ENCODE measurements at regions not wholly inside any gene's neighbourhood (a gene's known extent, or its start where the extent isn't known, plus 50 kb on each side); places are given as distances from the start of the nearest gene placed in this dataset.

DNA sequence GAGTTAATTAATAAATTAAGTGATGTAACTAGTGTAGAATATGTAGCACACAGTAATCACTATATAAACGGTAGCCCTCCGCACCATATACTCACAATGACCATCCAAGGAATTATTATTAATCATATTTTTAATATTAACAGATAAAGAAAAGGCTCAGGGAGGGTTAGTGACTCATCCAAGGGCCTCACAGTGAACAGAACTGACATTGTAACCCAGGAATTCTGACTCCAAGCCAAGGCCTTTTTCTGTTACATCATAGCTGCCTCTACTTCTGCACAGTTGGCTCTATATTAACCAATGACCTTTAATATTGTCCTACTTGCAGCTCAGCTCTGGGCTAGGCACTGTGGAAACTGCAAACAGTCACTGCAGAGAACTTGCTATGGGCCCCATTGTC is 117.5 kb upstream of the SIRPG start:
- H3K4me3 Mint-ChIP-seq: no peak overlapping the region
- H3K27ac Mint-ChIP-seq: no peak overlapping the region
- no peaks in the 10 kb centered on the region for H3K9me3 Mint-ChIP-seq

GRCh38 chr20:1774479-1774878 is 116.9 kb upstream of the SIRPG start:
- ATAC-seq (replicated peaks): no peak
- Mint-ChIP-seq H3K27me3 (peaks cover 3% of the 10 kb centered on the region), H3K27ac (no peak overlapping the region), H3K4me3 (no peak overlapping the region), H3K9me3 (no peaks in the 10 kb centered on the region), H3K36me3 (ENCODE audit: low read depth) (no peaks in the 10 kb centered on the region), H3K4me1 (peaks cover 12% of the 10 kb centered on the region)

More for the DNA sequence above, 117.5 kb upstream of the SIRPG start:
- Mint-ChIP-seq H3K4me1 (peaks cover 12% of the 10 kb centered on the region), H3K36me3 (ENCODE audit: low read depth) (no peaks in the 10 kb centered on the region), H3K27me3 (peaks cover 7% of the 10 kb centered on the region)
- ATAC-seq (replicated peaks): no peak

GRCh38 chr20:1773816-1774215 is 116.2 kb upstream of the SIRPG start:
- no peaks in the 10 kb centered on the region for H3K36me3 Mint-ChIP-seq (ENCODE audit: low read depth)
- ATAC-seq (replicated peaks): no peak
- peaks cover 12% of the 10 kb centered on the region for H3K4me1 Mint-ChIP-seq
- no peak overlapping the region for H3K27ac Mint-ChIP-seq
- no peaks in the 10 kb centered on the region for H3K9me3 Mint-ChIP-seq
- peaks cover 3% of the 10 kb centered on the region for H3K27me3 Mint-ChIP-seq
- H3K4me3 Mint-ChIP-seq: no peak overlapping the region

DNA sequence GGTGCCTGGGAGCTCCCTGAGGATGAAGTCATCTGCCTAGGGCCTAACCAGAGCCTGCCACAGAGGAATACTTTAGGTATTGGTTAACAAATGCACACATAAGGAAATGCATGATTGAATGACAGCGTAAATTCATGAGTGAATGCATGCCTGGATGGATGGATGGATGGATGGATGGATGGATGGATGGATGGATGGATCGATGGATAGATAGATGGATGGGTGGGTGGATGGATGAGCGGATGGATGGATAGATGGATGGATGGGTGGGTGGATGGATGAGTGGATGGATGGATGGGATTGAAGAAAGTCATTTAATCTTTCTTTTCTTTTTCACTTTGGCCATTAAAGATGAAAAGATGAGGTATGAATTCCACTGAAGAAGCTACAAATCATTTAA is 111.9 kb upstream of the SIRPG start:
- H3K27ac Mint-ChIP-seq: no peak overlapping the region
- no peak overlapping the region for H3K4me3 Mint-ChIP-seq
- no peaks in the 10 kb centered on the region for H3K9me3 Mint-ChIP-seq
- no peaks in the 10 kb centered on the region for H3K27me3 Mint-ChIP-seq
- ATAC-seq (replicated peaks): no peak
- H3K4me1 Mint-ChIP-seq: no peaks in the 10 kb centered on the region
- H3K36me3 Mint-ChIP-seq (ENCODE audit: low read depth): no peaks in the 10 kb centered on the region

DNA sequence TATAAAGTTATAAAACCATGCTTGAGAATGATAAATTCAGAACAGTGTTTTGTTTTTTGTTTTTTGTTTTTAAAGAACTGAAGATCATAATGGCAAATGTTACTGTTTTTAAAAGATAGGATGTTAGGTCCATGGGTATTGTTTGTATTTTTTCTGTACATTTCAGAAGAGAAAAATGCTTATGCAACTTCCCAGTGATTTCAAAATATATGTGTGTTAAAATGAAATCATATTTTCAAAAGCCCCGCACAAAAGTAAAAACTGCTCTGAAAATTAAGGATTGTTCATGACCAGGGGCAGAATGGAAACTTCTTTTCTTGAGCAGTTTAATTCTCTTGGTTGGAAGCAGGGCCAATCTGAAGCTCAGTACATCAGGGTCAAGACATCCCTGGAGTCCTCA is 109.2 kb upstream of the SIRPG start:
- no peak for ATAC-seq (replicated peaks)
- Mint-ChIP-seq H3K4me1 (no peaks in the 10 kb centered on the region), H3K4me3 (no peak overlapping the region), H3K27me3 (no peaks in the 10 kb centered on the region), H3K27ac (no peak overlapping the region), H3K9me3 (no peaks in the 10 kb centered on the region), H3K36me3 (ENCODE audit: low read depth) (no peaks in the 10 kb centered on the region)

DNA sequence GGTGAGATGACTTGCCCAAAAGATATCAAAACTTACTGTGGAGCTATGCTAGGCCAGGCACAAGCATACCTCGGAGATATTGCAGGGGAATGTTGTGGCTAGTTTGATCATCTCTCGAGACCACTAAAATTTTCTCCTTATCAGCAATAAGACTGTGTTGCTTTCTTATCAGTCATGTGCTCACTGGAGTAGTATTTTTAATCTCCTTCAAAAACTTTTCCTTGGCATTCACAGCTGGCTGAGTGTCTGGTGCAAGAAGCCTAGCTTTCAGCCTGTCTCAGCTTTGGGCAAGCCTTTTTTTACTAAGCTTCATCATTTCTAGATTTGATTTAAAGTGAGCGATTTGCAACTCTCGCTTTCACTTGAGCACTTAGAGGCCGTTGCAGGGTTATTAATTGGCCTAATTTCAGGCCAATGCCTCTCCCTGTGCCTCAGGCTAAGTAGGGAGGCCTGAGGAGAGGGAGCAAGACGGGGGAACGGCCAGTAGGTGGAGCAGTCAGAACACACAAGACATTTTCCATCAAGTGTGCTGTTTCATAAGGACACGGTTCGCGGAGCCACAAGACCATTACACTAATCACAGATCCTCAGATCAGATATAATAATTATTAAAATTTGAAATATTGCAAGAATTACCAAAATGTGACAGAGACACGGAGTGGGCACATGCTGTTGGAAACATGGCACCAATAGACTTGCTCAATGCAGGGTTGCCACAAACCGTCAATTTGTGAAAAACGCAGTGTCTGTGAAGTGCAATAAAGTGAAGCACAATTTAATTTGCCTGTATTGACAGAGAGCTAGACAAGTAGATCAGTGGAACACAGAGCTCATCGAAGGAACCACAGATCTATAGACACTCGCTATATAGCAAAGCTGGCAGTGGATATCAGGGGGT is 106.8 kb upstream of the SIRPG start:
- peak; percentile 85 for ATAC-seq (replicated peaks)
- Mint-ChIP-seq H3K36me3 (ENCODE audit: low read depth) (no peaks in the 10 kb centered on the region), H3K4me3 (no peak overlapping the region), H3K27ac (no peak overlapping the region), H3K4me1 (no peaks in the 10 kb centered on the region), H3K27me3 (peaks cover 5% of the 10 kb centered on the region), H3K9me3 (no peaks in the 10 kb centered on the region)

DNA sequence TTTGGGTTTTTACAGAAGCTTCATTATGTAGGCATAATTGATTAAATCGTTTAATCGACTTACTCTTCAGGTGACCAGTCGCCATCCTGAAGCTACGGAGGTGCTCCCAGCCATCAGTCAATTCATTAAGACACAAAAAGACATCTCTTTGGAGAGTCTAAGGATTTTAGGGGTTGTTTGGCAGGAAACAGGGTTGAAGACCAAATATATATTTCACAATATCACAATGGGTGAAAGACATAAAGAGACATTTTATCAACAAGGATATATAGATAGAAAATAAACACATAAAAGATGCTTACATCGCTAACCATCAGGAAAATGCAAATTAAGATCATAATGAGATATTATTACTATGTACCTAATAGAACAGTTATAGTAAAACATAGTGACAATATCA is 104.0 kb upstream of the SIRPG start:
- Mint-ChIP-seq H3K36me3 (ENCODE audit: low read depth) (no peaks in the 10 kb centered on the region), H3K4me1 (no peaks in the 10 kb centered on the region), H3K9me3 (no peaks in the 10 kb centered on the region), H3K27me3 (peaks cover 5% of the 10 kb centered on the region), H3K27ac (no peak overlapping the region), H3K4me3 (no peak overlapping the region)
- ATAC-seq (replicated peaks): no peak

GRCh38 chr20:1761116-1761515 is 103.5 kb upstream of the SIRPG start:
- no peaks in the 10 kb centered on the region for H3K4me1 Mint-ChIP-seq
- H3K36me3 Mint-ChIP-seq (ENCODE audit: low read depth): no peaks in the 10 kb centered on the region
- H3K9me3 Mint-ChIP-seq: no peaks in the 10 kb centered on the region
- H3K27ac Mint-ChIP-seq: no peak overlapping the region
- peaks cover 5% of the 10 kb centered on the region for H3K27me3 Mint-ChIP-seq
- no peak for ATAC-seq (replicated peaks)
- H3K4me3 Mint-ChIP-seq: no peak overlapping the region

DNA sequence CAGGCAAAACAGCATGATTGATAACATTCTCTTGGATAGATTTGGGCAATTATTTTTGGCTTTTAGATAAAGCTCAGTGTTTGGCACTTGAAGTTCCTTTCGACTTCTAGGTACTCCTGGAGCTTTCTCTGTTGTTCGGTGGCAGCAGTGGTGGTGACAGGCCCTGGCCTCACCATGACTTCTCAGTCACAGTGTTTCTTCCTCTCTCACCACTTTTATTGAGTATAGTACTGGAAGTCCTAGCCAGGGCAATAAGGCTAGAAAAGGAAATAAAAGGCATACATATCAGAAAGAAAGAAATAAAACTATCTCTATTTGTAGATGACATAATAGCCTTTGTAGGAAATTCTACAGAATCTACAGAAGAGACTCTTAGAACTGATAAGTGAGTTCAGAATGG is 101.2 kb upstream of the SIRPG start:
- Mint-ChIP-seq H3K27me3 (peaks cover 5% of the 10 kb centered on the region), H3K4me3 (no peak overlapping the region), H3K27ac (no peak overlapping the region), H3K9me3 (no peaks in the 10 kb centered on the region), H3K4me1 (peaks cover 5% of the 10 kb centered on the region), H3K36me3 (ENCODE audit: low read depth) (no peaks in the 10 kb centered on the region)
- ATAC-seq (replicated peaks): no peak

DNA sequence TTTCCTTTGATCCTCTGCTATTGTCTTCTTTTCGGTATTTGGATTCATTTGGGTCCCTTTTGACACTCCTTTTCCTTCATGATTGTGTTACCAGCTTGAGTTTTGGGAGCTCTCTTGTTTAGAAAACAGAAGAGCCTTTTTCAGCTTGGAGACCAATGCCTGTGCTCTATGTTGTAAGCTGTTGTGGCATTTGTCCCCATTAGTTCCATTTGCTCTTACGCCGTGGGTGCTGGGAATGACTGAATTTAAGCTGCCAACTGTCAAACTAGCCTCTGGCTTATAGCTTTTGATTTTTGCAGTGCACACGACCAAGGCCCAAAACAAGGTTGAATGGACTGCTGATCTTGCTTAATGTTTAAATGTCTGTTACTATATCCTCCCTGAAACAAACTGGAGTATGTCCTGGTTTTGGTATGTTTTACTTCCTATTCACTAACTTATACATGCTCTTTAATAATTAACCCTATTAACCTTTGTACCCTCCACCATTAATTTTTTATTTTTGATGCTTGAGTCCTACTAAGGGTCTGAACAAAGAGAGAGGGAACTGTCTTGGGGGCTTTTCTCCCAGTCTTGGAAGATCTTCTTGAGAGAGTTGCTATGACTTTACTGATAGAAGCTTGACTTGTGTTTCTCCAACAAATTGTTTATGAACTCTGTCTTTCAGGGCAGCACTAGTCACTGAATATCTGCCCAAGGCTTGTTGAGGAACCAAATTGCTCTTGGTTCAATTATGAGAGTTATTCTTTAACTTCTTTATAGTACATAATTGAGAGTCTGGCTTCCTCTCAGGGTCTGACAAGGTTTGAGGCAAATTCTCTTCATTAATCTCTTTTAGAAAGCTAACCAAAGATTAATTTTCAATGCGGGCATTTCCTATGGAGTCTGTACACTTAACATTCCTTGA is 100.3 kb upstream of the SIRPG start:
- H3K27me3 Mint-ChIP-seq: peaks cover 5% of the 10 kb centered on the region
- H3K36me3 Mint-ChIP-seq (ENCODE audit: low read depth): no peaks in the 10 kb centered on the region
- no peak for ATAC-seq (replicated peaks)
- no peak overlapping the region for H3K27ac Mint-ChIP-seq
- H3K4me1 Mint-ChIP-seq: peaks cover 5% of the 10 kb centered on the region
- no peaks in the 10 kb centered on the region for H3K9me3 Mint-ChIP-seq
- no peak overlapping the region for H3K4me3 Mint-ChIP-seq

DNA sequence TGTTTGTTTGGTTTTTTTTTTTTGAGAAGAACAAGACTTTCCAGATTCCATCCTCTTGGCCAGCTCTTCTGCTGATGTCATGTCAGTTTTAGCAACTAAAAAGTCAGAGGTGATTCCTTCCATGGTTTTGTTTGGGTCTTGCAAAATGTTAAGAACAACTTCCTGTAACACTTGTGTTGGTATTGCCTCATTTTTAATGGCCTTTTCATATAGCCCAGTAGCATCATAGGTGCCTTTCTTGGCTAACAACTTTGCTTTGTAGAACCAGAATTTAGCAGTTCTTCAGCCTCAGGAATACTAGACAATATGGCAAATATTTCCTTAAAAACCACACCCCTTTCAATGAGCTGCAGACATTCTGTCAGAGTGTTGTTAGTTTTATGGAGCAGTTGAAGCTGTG is 99.5 kb upstream of the SIRPG start:
- no peak for ATAC-seq (replicated peaks)
- Mint-ChIP-seq H3K9me3 (no peaks in the 10 kb centered on the region), H3K27me3 (peaks cover 5% of the 10 kb centered on the region), H3K4me3 (no peak overlapping the region), H3K27ac (no peak overlapping the region), H3K4me1 (peaks cover 5% of the 10 kb centered on the region), H3K36me3 (ENCODE audit: low read depth) (no peaks in the 10 kb centered on the region)

DNA sequence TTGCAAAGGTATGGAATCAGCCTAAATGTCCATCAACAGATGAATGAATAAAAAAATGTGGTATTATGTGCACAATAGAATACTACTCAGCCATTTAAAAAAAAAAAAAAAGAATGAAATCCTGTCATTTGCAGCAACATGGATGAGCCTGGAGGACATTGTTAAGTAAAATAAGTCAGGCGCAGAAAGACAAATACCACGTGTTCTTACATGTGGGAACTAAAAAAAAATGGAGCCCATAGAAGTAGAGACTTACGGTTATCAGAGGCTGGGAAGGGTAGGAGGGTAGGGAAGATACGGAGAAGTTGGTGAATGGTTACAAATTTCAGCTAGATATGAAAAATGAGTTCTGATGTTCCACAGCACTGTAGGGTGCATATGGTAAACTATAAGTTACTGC is 97.2 kb upstream of the SIRPG start:
- H3K27me3 Mint-ChIP-seq: no peaks in the 10 kb centered on the region
- no peaks in the 10 kb centered on the region for H3K36me3 Mint-ChIP-seq (ENCODE audit: low read depth)
- no peak for ATAC-seq (replicated peaks)
- H3K4me3 Mint-ChIP-seq: no peak overlapping the region
- no peak overlapping the region for H3K27ac Mint-ChIP-seq
- peaks cover 3% of the 10 kb centered on the region for H3K9me3 Mint-ChIP-seq
- peaks cover 5% of the 10 kb centered on the region for H3K4me1 Mint-ChIP-seq

DNA sequence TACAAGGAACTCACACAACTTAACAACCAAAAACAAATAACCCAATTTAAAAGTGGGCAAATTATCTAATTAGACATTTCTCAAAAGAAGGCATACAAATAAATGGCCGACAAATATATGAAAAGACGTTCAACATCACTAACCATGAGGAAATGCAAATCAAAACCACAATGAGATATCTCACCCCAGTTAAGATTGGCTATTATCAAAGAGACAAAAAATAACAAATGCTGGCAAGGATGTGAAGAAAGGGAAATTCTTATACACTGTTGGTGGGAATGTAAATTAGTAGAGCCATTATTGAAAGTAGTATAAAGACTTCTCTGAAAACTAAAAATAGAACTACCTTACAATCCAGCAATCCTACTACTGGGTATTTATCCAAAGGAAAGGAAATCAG is 96.7 kb upstream of the SIRPG start:
- H3K36me3 Mint-ChIP-seq (ENCODE audit: low read depth): no peaks in the 10 kb centered on the region
- peaks cover 3% of the 10 kb centered on the region for H3K9me3 Mint-ChIP-seq

DNA sequence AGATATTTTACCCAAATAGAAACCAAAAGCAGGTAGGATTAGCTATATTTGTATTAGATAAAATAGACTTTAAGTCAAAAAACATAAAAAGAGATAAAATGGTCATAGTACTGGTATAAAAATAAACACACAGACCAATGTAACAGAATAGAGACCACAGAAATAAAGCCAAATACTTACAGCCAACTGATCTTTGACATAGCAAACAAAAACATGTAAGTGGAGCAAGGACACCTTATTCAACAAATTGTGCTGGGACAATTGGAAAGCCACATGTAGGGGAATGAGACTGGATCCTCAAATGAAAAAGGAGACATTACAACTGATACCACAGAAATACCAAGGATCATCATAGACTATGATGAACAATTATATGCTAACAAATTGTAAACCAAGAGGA is 94.5 kb upstream of the SIRPG start:
- Mint-ChIP-seq H3K4me3 (no peak overlapping the region), H3K9me3 (peaks cover 3% of the 10 kb centered on the region), H3K27ac (no peak overlapping the region), H3K36me3 (ENCODE audit: low read depth) (no peaks in the 10 kb centered on the region), H3K4me1 (peaks cover 5% of the 10 kb centered on the region), H3K27me3 (no peaks in the 10 kb centered on the region)
- ATAC-seq (replicated peaks): no peak

More for the DNA sequence above, 96.7 kb upstream of the SIRPG start:
- ATAC-seq (replicated peaks): no peak
- H3K27ac Mint-ChIP-seq: peak overlapping the region; percentile 7
- no peaks in the 10 kb centered on the region for H3K27me3 Mint-ChIP-seq
- no peak overlapping the region for H3K4me3 Mint-ChIP-seq
- peaks cover 5% of the 10 kb centered on the region for H3K4me1 Mint-ChIP-seq

DNA sequence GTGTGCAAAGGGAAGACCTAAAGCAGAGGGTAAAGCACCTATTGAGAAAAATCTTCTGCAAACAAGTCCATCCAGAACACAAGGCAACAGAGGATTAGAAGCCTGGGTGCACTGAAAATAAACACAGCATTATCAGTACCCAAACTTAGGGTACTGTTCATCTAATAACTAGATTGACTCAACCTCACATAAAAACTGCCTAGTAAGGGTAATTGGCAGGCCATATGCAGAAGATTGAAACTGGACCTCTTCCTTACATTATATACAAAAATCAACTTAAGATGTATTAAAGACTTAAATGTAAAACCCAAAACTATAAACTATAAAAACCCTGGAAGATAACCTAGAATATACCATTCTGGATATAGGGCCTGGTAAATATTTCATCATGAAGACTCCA is 91.2 kb upstream of the SIRPG start:
- Mint-ChIP-seq H3K27ac (no peak overlapping the region), H3K4me1 (peaks cover under 1% of the 10 kb centered on the region), H3K4me3 (no peak overlapping the region), H3K9me3 (peaks cover 3% of the 10 kb centered on the region), H3K27me3 (no peaks in the 10 kb centered on the region), H3K36me3 (ENCODE audit: low read depth) (no peaks in the 10 kb centered on the region)
- no peak for ATAC-seq (replicated peaks)

Data from activated T-helper 17 cell treated with anti-CD3 and anti-CD28 coated beads, Interleukin-2, amount 50 U/mL, for 72 hours (primary cell).